ENCODE measurements at regions not wholly inside any gene's neighbourhood (a gene's known extent, or its start where the extent isn't known, plus 50 kb on each side); places are given as distances from the start of the nearest gene placed in this dataset.
"Not testable (repeated sequence)": the region's sequence is repeated elsewhere in the genome, so short reads cannot be mapped to it uniquely, and the experiment has no call there.

GRCh38 chr20:30499123-30499522 lies 758.3 kb upstream of the DEFB115 start:
- Histone ChIP-seq H3K27ac (ENCODE audit: control insufficient read depth, insufficient read depth) (no peak overlapping the region), H3K4me1 (ENCODE audit: control insufficient read depth, insufficient read depth, low read length) (no peaks in the 10 kb centered on the region), H3K4me2 (ENCODE audit: control insufficient read depth, insufficient read depth) (no peak overlapping the region), H3K9me3 (replicated peaks; ENCODE audit: control insufficient read depth, insufficient read depth, low read length) (no peaks in the 10 kb centered on the region), H3K9ac (ENCODE audit: control insufficient read depth, insufficient read depth, low read length) (no peak overlapping the region), H2AFZ (ENCODE audit: control insufficient read depth, low read depth, low read length) (no peak overlapping the region), H3K27me3 (replicated peaks in 1 of 2; ENCODE audit: control insufficient read depth in 2 of 2, insufficient read depth in 2 of 2, low read length in 1 of 2) (no peaks in the 10 kb centered on the region), H3K36me3 (ENCODE audit: control insufficient read depth in 2 of 2, insufficient read depth in 2 of 2, low read length in 1 of 2) (no peaks in the 10 kb centered on the region), H3K79me2 (ENCODE audit: control insufficient read depth, insufficient read depth, low read length) (no peaks in the 10 kb centered on the region), H4K20me1 (ENCODE audit: control insufficient read depth, insufficient read depth) (no peaks in the 10 kb centered on the region), H3K4me3 (no peak overlapping the region)
- ChIA-PET POLR2A (no interaction called here), CTCF (no interaction called here), SMC1A (ENCODE audit: uncharacterized antibody, unreplicated experiment) (no interaction called here), RAD21 (ENCODE audit: unreplicated experiment) (no interaction called here)
- in situ Hi-C loops (cut with MboI), result no loop called here
- intact Hi-C loops (cut with micrococcal nuclease; ENCODE audit: unreplicated experiment), result no loop called here
- 86% methylated on average over 1 of the region's 1 CpG for WGBS (ENCODE audit: insufficient coverage, insufficient replicate concordance, low lambda C conversion rate, missing lambda C conversion rate)
- FAIRE-seq (no peak), ATAC-seq (no peak), DNase-seq (ENCODE audit: low read depth, low spot score) (no peak)
- BruUV-seq (replicated peaks), result no TSS peak
- TF ChIP-seq, protein P1, sequence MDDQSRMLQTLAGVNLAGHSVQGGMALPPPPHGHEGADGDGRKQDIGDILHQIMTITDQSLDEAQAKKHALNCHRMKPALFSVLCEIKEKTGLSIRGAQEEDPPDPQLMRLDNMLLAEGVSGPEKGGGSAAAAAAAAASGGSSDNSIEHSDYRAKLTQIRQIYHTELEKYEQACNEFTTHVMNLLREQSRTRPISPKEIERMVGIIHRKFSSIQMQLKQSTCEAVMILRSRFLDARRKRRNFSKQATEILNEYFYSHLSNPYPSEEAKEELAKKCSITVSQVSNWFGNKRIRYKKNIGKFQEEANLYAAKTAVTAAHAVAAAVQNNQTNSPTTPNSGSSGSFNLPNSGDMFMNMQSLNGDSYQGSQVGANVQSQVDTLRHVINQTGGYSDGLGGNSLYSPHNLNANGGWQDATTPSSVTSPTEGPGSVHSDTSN (IDR thresholded peaks at IDR 0.05; ENCODE audit: insufficient replicate concordance, low read depth, low read length), result no peak
- TF ChIP-seq CBX5 (IDR thresholded peaks at IDR 0.05; ENCODE audit: low read depth) (no peak), RELA (IDR thresholded peaks at IDR 0.05; ENCODE audit: borderline replicate concordance, partially characterized antibody) (no peak), SKIL (IDR thresholded peaks at IDR 0.05; ENCODE audit: low read depth, poor library complexity, severe bottlenecking) (no peak), RCOR1 (conservative IDR thresholded peaks at IDR 0.05; ENCODE audit: low read depth, low read length) (no peak), ZSCAN29 (IDR thresholded peaks at IDR 0.05) (no peak), KDM1A (IDR thresholded peaks at IDR 0.05; ENCODE audit: borderline replicate concordance) (no peak)

DNA sequence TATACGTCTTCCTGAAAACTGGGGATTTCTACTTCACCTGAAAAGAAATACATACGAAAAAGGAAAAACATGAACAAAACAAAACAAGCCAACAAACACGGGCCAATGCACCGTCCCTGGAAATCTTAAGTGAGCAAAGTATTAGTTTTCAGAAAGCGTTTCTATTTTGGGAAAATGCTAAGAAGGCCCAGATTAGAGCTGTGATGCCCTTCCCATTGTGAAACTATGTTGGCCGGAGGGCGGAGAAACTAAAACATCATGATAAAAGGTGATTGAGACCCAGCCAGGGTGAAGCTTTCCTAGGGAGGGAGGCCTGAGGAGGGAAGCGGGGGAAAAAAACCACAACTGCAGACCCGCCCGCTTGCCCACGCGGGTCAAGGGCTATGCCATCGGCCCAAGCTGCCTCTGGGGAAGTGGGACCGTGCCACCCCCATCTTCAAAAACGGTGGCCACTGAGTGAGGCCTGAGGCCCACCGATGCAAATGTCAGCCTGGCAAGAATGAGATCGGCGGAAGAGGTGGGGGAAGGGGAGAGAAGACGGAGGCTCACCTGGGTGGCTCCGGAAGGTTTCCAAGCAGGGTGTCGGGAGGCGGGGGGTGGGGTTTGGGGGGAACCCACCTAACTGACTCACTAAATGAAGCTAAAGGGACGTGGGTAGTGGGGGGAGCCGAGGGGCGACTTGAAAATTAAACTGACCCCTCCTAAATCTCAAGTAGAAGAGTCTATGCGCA lies 757.6 kb upstream of the DEFB115 start:
- FAIRE-seq; H3K27ac ChIP-seq (ENCODE audit: control insufficient read depth, insufficient read depth); RAD21 ChIA-PET (ENCODE audit: unreplicated experiment); H3K36me3 ChIP-seq (ENCODE audit: control insufficient read depth in 2 of 2, insufficient read depth in 2 of 2, low read length in 1 of 2); H2AFZ ChIP-seq (ENCODE audit: control insufficient read depth, low read depth, low read length); H3K79me2 ChIP-seq (ENCODE audit: control insufficient read depth, insufficient read depth, low read length); ATAC-seq; CTCF ChIA-PET; H3K4me1 ChIP-seq (ENCODE audit: control insufficient read depth, insufficient read depth, low read length); H3K4me3 ChIP-seq; BruUV-seq (replicated peaks); H3K9ac ChIP-seq (ENCODE audit: control insufficient read depth, insufficient read depth, low read length); POLR2A ChIA-PET; SMC1A ChIA-PET (ENCODE audit: uncharacterized antibody, unreplicated experiment); DNase-seq (ENCODE audit: low read depth, low spot score); H3K4me2 ChIP-seq (ENCODE audit: control insufficient read depth, insufficient read depth); H3K9me3 ChIP-seq (replicated peaks; ENCODE audit: control insufficient read depth, insufficient read depth, low read length); H4K20me1 ChIP-seq (ENCODE audit: control insufficient read depth, insufficient read depth); intact Hi-C loops (cut with micrococcal nuclease; ENCODE audit: unreplicated experiment); H3K27me3 ChIP-seq (replicated peaks in 1 of 2; ENCODE audit: control insufficient read depth in 2 of 2, insufficient read depth in 2 of 2, low read length in 1 of 2): not testable (repeated sequence)
- in situ Hi-C loops (cut with MboI), result loop anchor here (25.0 kb wide), 2 partner anchors 1288 to 1888 kb away; no protein-coding TSS in a partner anchor
- 65% methylated on average over 16 of the region's 26 CpGs for WGBS (ENCODE audit: insufficient coverage, insufficient replicate concordance, low lambda C conversion rate, missing lambda C conversion rate)

DNA sequence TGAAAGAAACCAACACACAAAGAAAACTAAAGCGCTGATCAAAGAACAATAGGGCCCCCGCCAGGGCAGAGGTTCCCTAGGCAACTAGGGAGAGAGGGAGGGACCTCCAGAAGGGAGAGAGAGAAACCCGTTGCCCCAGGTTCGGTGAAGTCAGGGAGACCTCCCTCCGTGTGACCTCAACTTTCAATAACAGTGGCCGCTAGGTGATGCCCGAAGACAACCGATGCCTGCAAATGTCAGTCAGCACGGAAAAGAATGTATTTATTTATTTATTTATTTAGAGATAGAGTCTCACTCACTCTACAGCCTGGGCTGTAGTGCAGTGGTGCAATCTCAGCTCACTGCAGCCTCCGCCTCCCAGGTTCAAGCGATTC lies 757.0 kb upstream of the DEFB115 start:
- SMC1A ChIA-PET (ENCODE audit: uncharacterized antibody, unreplicated experiment); H3K36me3 ChIP-seq (ENCODE audit: control insufficient read depth in 2 of 2, insufficient read depth in 2 of 2, low read length in 1 of 2); H3K27me3 ChIP-seq (replicated peaks in 1 of 2; ENCODE audit: control insufficient read depth in 2 of 2, insufficient read depth in 2 of 2, low read length in 1 of 2); DNase-seq (ENCODE audit: low read depth, low spot score); intact Hi-C loops (cut with micrococcal nuclease; ENCODE audit: unreplicated experiment); H3K9me3 ChIP-seq (replicated peaks; ENCODE audit: control insufficient read depth, insufficient read depth, low read length); BruUV-seq (replicated peaks); H3K79me2 ChIP-seq (ENCODE audit: control insufficient read depth, insufficient read depth, low read length); H3K27ac ChIP-seq (ENCODE audit: control insufficient read depth, insufficient read depth); H3K9ac ChIP-seq (ENCODE audit: control insufficient read depth, insufficient read depth, low read length); FAIRE-seq; H3K4me1 ChIP-seq (ENCODE audit: control insufficient read depth, insufficient read depth, low read length); RAD21 ChIA-PET (ENCODE audit: unreplicated experiment); CTCF ChIA-PET; H4K20me1 ChIP-seq (ENCODE audit: control insufficient read depth, insufficient read depth); ATAC-seq; H3K4me3 ChIP-seq; H3K4me2 ChIP-seq (ENCODE audit: control insufficient read depth, insufficient read depth); H2AFZ ChIP-seq (ENCODE audit: control insufficient read depth, low read depth, low read length); POLR2A ChIA-PET: not testable (repeated sequence)
- in situ Hi-C loops (cut with MboI), result loop anchor here (25.0 kb wide), 2 partner anchors 1288 to 1888 kb away; no protein-coding TSS in a partner anchor
- 54% methylated on average over 11 of the region's 11 CpGs for WGBS (ENCODE audit: insufficient coverage, insufficient replicate concordance, low lambda C conversion rate, missing lambda C conversion rate)
